ENCODE measurements at regions not wholly inside any gene's neighbourhood (a gene's known extent, or its start where the extent isn't known, plus 50 kb on each side); places are given as distances from the start of the nearest gene placed in this dataset.
"Not testable (repeated sequence)": the region's sequence is repeated elsewhere in the genome, so short reads cannot be mapped to it uniquely, and the experiment has no call there.

DNA sequence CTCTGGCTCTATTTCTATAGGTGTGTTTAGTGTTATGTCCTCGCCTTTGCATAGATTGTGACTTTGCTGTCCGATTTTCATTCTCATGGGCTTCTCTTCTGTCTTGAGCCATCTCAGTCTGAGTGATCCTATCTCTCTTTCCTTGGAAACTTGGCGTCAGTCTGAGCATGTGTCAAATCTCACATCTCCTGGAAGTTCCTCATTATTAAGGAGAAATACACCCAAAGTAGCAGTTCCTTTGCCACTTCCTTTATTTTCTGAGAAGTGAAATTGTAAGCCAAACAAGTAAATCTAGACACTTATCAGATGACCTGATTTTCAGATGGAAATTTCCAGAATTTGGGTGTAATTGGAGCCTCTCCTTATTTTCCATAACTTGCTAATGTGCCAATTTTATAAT lies 126.9 kb upstream of the ANKH start:
- no peak for DNase-seq (ENCODE audit: low read depth in 3 of 3, low spot score in 2 of 3)

DNA sequence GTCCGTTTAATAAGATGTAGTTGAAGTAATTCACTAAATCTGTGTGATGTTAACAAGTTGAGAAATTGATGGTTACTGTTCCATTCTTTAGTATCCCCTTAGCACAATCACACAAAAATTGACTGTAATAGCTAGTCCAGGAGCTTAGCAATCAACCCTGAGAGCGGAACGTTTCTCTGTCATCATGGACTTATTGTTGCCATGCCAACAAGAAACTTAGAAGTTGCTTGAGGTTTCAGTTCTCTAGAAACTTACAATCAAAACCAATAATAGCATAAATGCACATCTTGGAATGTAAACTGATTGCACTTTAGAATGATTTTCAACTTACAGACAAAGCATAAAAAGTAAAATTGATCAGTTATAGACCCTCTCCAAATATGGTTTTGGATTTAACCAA lies 125.4 kb upstream of the ANKH start:
- no peak for DNase-seq (ENCODE audit: low read depth in 3 of 3, low spot score in 2 of 3)

DNA sequence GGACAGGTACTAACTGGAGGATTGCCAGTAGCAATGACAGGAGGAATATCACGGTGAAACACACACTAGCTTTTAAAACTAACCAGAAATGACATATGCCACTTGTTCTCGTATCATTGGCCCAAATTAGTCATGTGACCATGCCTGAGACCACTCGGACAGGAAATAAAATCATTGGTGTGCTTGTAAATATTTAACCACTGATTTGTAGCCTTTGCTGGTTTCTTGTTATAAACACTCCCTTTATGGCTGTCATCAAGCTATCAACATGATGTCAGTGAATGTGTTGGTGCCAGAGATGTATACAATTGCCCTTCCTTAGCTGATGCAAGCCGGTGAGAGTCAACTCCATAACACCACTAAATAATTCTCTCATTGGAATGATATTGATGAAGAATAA lies 123.7 kb upstream of the ANKH start:
- DNase-seq (ENCODE audit: low read depth in 3 of 3, low spot score in 2 of 3), result no peak

DNA sequence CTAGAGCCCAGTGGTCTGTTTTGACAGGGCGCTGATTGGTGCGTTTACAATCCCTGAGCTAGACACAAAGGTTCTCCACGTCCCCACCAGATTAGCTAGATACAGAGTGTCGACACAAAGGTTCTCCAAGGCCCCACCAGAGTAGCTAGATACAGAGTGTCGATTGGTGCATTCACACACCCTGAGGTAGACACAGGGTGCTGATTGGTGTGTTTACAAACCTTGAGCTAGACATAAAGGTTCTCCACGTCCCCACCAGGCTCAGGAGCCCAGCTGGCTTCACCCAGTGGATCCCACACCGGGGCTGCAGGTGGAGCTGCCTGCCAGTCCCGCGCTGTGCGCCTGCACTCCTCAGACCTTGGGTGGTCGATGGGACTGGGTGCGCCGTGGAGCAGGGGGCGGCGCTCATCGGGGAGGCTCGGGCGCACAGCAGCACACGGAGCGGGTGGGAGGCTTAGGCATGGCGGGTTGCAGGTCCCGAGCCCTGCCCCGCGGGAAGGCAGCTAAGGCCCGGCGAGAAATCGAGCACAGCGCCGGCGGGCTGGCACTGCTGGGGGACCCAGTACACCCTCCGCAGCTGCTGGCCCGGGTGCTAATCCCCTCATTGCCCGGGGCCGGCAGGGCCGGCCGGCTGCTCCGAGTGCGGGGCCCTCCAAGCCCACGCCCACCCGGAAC lies 122.0 kb upstream of the ANKH start:
- not testable (repeated sequence) for DNase-seq (ENCODE audit: low read depth in 3 of 3, low spot score in 2 of 3)

DNA sequence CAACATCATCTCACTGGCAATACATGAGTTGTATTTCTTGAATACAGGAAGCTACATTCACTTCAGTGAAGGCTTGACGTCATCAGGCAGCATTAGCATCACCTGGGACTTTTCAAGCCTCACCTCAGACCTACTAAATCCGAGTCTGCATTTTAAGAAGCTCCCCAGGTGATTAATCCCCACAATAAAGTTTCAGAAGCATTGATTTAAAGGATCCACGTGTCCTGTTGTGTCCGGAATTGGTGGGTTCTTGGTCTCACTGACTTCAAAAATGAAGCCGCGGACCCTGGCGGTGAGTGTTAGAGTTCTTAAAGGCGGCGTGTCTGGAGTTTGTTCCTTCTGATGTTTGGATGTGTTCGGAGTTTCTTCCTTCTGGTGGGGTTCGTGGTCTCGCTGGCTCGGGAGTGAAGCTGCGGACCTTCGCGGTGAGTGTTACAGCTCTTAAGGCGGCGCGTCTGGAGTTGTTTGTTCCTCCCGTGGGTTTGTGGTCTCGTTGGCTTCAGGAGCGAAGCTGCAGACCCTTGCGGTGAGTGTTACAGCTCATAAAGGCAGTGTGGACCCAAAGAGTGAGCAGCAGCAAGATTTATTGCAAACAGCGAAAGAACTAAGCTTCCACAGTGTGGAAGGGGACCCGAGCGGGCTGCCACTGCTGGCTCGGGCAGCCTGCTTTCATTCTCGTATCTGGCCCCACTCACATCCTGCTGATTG lies 121.3 kb upstream of the ANKH start:
- DNase-seq (ENCODE audit: low read depth in 3 of 3, low spot score in 2 of 3), result not testable (repeated sequence)

DNA sequence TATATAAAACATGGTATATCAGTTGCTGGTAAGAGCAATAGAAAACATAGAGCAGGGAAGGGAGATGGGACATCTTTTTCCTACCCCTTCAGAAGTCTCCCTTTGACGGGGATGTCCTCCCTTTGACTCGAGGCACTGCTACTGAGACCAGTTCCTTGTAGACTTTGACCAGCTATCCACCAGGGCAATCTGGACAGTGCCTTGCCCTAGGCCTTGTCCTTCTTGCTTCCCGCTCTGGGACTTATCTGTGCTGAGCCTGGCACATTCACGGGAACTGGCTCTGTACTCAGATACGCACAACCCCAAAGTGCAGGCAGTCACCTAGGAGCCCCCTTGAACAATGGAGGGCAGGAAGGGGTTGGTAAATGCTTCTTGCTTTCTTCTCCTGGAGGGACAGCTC lies 116.6 kb upstream of the ANKH start:
- DNase-seq (ENCODE audit: low read depth in 3 of 3, low spot score in 2 of 3), result no peak

DNA sequence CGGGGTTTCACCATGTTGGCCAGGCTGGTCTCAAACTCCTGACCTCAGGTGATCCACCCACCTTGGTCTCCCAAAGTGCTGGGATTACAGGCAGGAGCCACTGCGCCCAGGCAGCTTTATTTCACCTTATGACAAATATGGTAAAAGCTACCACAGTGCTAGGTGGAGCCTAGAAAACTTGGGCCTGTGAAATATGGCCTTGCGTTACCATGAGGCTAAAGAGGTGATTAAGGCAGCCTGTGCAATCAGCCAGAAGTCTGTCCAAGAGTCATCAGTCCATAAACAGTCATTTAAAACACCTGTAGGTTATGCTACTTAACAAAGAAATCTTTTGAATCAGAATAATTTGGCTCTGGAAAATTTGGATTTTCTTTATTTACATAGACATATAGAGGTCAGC lies 114.8 kb upstream of the ANKH start:
- DNase-seq (ENCODE audit: low read depth in 3 of 3, low spot score in 2 of 3), result no peak

DNA sequence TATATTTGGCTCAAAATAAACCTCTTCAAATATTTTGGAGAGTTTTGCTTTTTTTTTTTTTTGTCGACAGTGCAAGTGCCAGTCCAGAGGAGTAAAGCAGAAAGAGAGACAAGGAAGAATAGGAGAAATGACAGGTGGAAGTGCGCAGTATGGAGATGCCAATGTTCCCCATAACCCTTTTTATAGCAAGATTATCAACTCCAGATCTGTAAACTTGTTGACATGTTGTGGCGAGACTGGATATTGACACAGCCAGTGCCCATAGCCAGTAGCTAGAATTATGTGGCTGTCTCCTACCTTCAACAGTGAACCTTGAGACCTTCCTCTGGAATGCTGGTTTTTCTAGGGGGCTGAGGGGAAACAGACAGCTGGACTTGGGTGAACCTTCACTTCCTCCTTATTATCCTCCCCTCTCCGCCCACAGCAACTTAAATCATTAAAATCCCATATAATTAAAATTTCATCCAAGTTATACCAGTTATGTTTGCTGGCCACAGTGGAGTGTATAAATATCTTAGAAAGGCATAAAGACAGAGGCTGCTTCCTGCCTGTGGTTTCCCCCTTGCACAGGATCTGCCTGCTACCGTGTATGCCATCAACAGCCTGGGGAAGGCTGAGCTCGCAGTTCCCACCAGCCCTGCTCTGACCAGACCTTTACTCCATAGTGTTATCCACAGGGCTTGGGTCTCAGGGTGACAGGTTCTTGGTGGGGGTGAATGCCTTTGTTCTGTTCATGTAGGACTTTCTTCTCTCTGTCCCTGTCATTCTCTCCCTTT lies 112.3 kb upstream of the ANKH start:
- no peak for DNase-seq (ENCODE audit: low read depth in 3 of 3, low spot score in 2 of 3)

DNA sequence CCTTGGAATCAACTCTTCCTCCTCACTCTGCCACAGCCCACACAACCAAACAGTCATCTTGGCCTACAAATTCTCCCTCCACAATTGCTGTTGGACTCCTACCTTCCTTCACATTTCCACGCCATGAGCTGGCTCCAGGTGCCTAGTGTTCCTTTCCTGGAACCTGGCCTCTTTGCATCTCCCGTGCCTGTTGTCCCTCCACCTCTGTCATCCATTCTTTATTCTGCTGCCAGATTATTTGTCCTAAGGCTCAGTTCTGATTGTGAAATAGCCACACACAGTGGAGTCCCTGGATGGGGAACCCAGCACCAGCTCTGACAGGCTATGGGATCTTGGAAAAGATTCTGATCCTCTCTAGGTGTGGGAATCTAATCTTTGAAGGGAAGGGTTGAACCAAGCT lies 109.1 kb upstream of the ANKH start:
- no peak for DNase-seq (ENCODE audit: low read depth in 3 of 3, low spot score in 2 of 3)

DNA sequence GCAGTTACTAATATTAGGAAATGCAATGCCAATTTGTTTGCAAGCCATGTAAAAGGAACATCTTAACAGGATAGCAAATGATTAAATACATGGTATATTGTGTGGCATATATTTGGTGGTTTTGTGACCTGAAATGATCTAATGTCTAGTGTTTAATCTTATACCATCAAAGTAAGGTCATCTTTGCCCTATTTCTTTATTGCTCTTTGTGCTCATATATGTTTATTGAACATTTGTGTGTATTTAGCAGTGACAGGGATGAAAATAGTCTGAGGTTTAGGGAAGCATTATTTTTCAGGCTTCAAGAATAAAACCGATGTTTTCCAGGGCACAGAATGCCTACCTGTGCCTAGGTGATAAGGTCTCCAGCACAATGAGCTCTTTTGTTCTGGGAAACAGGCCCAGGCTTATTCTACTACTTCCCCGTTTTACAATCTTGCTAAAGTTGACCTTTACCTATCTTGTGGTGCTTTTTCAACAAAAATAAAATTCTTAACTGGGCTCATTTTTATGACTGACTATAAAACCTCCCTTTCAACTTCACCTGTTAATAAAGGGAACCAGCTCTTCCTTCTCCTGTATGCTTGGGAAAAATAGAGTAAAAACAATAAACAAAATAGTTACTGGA lies 105.6 kb upstream of the ANKH start:
- DNase-seq (ENCODE audit: low read depth in 3 of 3, low spot score in 2 of 3), result no peak

DNA sequence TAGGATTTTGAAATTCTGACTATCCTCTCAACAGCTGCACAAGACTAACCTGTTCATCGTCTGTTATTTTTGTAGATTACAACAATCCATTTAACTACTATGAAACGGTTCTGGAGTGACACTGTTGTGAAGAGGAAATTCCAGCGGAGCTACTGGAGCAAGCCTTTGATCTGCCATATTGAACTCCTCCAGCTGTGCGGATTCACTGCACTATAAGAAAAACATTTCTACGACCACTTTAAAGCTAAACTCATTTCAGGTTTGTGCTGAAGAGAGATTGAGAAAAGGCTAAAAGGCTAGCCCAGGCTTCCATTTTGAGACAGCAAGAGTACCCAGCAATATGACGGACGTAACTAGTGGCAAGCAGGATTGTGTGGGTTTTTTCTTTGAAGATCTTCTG lies 104.9 kb upstream of the ANKH start:
- no peak for DNase-seq (ENCODE audit: low read depth in 3 of 3, low spot score in 2 of 3)

DNA sequence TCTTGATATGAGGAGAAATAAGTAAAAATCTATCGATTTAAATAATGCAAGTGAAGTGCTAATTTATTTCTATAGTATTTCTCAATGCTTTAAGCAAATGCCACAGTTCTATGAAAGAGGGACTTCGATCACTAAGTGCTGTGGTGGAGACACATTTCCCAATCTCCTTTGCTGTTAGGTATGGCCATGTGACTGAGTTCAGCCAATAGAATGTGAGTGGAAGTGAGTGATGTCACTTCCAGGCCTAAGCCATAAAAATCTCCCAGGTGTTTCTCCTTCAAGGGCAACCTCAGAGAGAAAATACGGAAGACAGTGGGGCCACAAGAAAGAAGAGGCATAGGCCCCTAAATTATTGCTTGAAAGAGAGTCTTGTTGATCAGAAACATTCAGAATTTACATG lies 100.3 kb upstream of the ANKH start:
- DNase-seq (ENCODE audit: low read depth in 3 of 3, low spot score in 2 of 3), result no peak

DNA sequence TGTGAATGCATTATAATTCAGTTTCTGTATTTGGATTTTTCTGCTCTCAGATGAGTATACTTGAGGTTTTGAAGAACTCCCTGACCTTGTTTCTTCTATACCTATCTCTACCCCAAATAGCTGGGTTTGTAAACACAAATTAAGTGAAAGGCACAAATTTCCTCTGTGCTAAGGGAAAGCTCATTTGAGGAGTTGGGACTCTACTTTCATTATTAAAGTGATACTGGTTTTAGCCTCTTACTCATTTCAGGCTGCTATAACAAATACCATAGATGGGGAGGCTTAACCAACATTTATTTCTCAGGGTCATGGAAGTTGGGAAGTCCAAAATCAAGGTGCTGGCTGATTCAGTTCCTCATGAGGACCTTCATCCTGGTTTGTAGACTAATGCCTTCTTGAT lies 97.2 kb upstream of the ANKH start:
- DNase-seq (ENCODE audit: low read depth in 3 of 3, low spot score in 2 of 3), result no peak

DNA sequence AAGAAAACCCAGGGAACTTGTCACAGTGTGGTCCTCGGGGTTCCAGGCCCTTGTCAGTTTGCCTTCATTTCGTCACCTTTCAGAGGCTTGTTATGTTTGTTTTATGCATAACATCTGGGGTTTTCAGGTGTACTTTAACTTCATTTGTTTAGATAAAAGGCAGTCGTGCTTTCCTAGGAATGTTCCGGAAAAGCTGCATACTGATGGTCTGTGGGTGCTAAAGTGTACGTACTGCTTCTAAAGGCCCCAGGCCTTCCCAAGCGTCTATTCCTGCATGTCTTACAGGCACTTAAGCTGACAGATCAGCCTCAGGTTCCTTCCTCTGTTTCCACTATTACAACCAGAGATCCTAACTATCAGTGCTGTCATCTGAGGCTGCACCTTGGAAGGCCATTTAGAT lies 95.6 kb upstream of the ANKH start:
- no peak for DNase-seq (ENCODE audit: low read depth in 3 of 3, low spot score in 2 of 3)

DNA sequence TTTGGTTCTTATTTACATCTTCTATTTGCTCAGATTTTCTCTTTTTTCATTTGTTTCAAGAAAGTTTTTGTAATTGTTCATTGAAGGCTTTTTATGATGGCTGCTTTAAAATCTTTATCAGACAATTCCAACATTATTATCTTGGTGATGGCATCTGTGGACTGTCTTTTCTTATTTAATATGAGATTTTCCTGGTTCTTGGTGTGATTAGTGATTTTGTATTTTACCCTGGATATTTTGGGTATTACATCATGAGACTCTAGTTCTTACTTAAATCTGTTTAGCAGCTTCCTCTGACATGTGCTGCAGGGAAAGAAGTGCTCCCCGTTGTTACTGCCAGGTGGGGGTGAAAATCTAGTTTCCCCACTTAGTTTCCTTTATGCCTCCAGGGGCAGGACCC lies 94.2 kb upstream of the ANKH start:
- DNase-seq (ENCODE audit: low read depth in 3 of 3, low spot score in 2 of 3), result no peak

DNA sequence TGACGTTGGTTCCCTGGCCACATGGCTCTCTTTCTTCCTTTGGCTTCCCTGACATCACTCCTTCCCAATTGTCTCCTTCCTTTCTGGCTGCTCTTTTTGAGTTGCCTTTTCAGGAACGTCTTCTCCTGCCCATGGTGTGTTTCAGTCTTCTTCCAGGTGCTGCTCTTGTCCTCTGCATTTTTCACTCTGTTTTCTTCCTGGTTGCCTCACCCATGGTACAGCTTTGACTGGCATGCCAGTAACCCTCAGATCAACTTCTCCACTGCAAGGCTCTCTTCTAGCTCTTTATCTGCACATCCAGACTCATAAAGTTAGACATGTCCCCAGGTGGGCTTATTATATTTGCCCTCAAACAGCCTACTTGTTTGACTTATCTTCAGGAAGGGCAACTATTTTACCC lies 91.0 kb upstream of the ANKH start:
- no peak for DNase-seq (ENCODE audit: low read depth in 3 of 3, low spot score in 2 of 3)

DNA sequence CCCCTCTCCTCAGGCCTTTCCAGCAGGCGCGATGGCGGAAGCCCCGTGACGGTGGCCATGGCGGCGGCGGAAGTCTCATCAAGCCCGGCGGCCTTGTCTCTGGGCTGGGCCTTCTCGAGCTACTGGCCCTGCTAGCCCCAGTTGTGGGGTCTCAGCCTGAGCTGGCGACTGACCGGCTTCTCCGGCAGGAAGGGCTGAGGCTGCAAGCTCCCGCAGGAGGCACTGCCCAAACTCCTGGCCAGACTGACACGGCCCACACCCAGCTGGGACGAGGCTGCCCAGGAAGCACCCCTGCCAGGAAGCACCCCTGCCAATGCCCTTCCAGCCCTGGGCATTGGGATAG lies 88.5 kb upstream of the ANKH start:
- DNase-seq (ENCODE audit: low read depth in 3 of 3, low spot score in 2 of 3), result no peak

DNA sequence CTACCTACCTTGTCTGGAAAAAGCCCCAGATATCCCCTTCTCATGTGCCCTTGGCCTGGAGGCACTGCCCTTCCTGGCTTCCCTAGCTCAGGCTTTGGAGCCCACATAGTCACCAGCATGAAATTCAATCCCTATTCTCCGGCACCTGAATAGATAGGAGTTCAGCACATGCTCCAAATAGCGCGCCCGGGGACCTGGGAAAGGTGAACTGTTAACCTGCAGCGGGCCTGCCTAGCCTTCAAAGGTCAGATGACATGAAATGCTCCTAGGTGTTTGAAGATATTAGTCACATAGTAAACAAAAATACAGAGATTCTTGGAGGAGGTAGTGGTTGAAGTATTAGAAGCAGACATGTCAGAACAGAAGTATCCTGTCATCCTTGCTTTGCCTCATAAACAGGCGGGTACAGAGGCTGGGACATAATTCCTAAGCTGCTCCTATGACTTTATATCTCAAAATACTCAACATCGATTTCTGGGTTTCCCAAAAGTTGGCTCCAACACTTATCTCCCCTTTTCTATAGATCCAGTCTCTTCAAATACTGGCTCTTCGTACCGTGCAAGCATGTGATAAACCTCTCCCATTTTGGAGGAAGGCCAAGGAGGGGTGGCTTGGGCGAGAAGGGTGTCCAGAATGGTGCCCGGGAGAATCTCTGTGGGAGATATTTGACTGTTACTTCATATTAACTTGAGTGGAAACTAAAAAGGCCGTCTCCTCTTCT lies 88.0 kb upstream of the ANKH start:
- no peak for DNase-seq (ENCODE audit: low read depth in 3 of 3, low spot score in 2 of 3)

DNA sequence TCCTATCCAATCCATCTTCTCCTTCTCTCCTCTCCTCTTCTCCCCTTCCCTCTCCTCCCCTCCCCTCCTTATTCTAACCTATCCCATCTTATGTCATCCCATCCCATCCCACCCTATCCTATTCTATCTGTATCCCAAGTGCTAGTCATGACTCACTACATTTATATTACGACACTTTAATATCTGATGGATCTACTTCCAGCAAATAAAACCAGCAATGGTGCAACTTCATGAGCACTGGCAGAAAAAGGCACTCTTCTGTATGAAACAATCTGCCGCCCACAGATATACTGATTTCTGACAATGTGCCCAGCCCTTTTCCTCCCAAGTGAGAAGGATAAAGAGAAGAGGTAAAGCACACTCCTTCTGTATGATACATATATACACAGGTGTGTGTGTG lies 86.6 kb upstream of the ANKH start:
- DNase-seq (ENCODE audit: low read depth in 3 of 3, low spot score in 2 of 3), result no peak

DNA sequence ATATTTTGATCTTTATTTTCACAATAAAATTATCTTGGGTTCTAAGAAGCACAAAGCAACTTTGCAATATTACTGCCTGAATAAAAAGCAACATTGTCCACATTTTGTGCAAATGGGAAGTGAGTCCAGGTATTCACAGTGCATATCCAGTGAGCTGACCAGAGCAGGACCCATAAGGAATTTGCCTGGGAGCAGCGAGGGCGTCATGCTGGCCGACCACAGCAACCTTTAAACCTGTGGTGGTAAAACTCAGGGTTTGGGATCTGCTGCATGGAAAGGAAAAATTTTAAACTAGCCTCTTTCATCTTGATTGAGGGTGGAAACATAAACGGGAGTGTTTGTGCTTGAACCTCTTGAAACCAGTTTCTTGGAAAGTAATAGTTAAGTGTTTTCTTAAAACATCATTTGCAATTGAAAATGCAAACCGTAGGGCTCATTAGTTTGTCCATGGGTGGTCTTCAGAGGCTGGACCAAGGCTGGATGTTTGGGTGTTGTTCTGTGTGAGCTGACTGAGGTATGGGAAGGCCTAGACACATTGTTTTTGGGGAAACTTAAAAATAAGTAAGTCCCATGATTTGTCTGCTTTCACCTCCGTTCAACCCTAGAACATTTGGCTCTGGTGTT lies 85.0 kb upstream of the ANKH start:
- no peak for DNase-seq (ENCODE audit: low read depth in 3 of 3, low spot score in 2 of 3)

Data from right renal cortex interstitium (tissue), 3 donors.